IMR-90 (cell line): ENCODE measurements at regions not wholly inside any gene's neighbourhood (a gene's known extent, or its start where the extent isn't known, plus 50 kb on each side); places are given as distances from the start of the nearest gene placed in this dataset.

Experiments
- ATAC-seq: fragments of 200-7000 bp; cut with Tn5 transposase; 2 replicates; pipeline ENCODE4 v1.9.1; 2020; ENCODE audit warnings: low read depth, mild to moderate bottlenecking, moderate library complexity
- BruUV-seq: library from RNA; stranded (reverse); fragments of 400-500 nt; replicated peaks from 2 replicates; lab custom pipeline; 2021; lab: Mats Ljungman, UMichigan
- CTCF ChIA-PET: fragments of 300-600 bp; formaldehyde crosslinking; extraction: SDS; loops from one replicate; lab custom pipeline; 2021; ENCODE audit warnings: antibody characterized with exemption; lab: Yijun Ruan, JAX
- POLR2A ChIA-PET: fragments of 300-600 bp; sonication (Branson Sonifier 250); formaldehyde crosslinking; loops from one replicate; lab custom pipeline; 2022; ENCODE audit warnings: antibody characterized with exemption; ENCODE audit not compliant: unreplicated experiment; lab: Charles Lee
- DNase-seq: peaks from one replicate; pipeline ENCODE4 v3.0.0; 2013
- H2AFZ ChIP-seq: replicated peaks from 2 replicates; pipeline ENCODE3; 2013; ENCODE audit warnings: low read length, mild to moderate bottlenecking; ENCODE audit not compliant: poor library complexity
- H2AK5ac ChIP-seq: 2 replicates; pipeline ENCODE4 v1.6.1; 2013; ENCODE audit warnings: low read depth, low read length, inconsistent platforms
- H2AK9ac ChIP-seq: replicated peaks from 2 replicates; pipeline ENCODE3; 2013; ENCODE audit warnings: mild to moderate bottlenecking, low read depth, low read length, moderate library complexity; ENCODE audit not compliant: poor library complexity
- H2BK120ac ChIP-seq: 2 replicates; pipeline ENCODE4 v1.6.1; 2013; ENCODE audit warnings: low read depth, low read length, inconsistent platforms
- H2BK15ac ChIP-seq: 3 replicates; pipeline ENCODE4 v1.6.1; 2013; ENCODE audit warnings: low read depth, low read length, inconsistent platforms
- H2BK20ac ChIP-seq: 2 replicates; pipeline ENCODE4 v1.6.1; 2013; ENCODE audit warnings: low read depth, mild to moderate bottlenecking, inconsistent platforms, low read length, moderate library complexity
- H2BK5ac ChIP-seq: 2 replicates; pipeline ENCODE4 v1.6.1; 2013; ENCODE audit warnings: mild to moderate bottlenecking, low read depth, low read length, inconsistent platforms; ENCODE audit not compliant: poor library complexity, severe bottlenecking
- H3K14ac ChIP-seq: replicated peaks from 2 replicates; pipeline ENCODE4 v1.6.1; 2013; ENCODE audit warnings: low read depth, low read length, inconsistent platforms
- H3K18ac ChIP-seq: 2 replicates; pipeline ENCODE4 v1.6.1; 2013; ENCODE audit warnings: low read depth, low read length, control low read depth
- H3K23ac ChIP-seq: 2 replicates; pipeline ENCODE4 v1.6.1; 2013; ENCODE audit warnings: low read depth, low read length, inconsistent platforms
- H3K27ac ChIP-seq: 2 replicates; pipeline ENCODE4 v1.5.1; 2013; ENCODE audit warnings: mild to moderate bottlenecking, control low read depth, low read length; ENCODE audit not compliant: insufficient read depth
- H3K27me3 ChIP-seq: 2 replicates; pipeline ENCODE4 v1.6.1; 2013; ENCODE audit warnings: low read length; ENCODE audit not compliant: control insufficient read depth, insufficient read depth
- H3K36me3 ChIP-seq: 2 replicates; pipeline ENCODE4 v1.6.1; 2013; ENCODE audit warnings: low read length, mixed read lengths; ENCODE audit not compliant: control insufficient read depth, insufficient read depth
- H3K4ac ChIP-seq: 2 replicates; pipeline ENCODE4 v1.6.1; 2013; ENCODE audit warnings: low read depth, low read length, inconsistent platforms
- H3K4me1 ChIP-seq: 2 replicates; pipeline ENCODE4 v1.6.1; 2013; ENCODE audit warnings: low read length, mixed read lengths; ENCODE audit not compliant: control insufficient read depth, insufficient read depth
- H3K4me2 ChIP-seq: 2 replicates; pipeline ENCODE4 v1.6.1; 2013; ENCODE audit warnings: low read depth, mild to moderate bottlenecking, control low read depth, low read length, moderate library complexity
- H3K4me3 ChIP-seq: 2 replicates; pipeline ENCODE4 v1.5.1; 2013; ENCODE audit warnings: low read depth, mild to moderate bottlenecking, control low read depth, low read length, moderate library complexity; ENCODE audit not compliant: insufficient read depth
- H3K56ac ChIP-seq: 2 replicates; pipeline ENCODE4 v1.6.1; 2013; ENCODE audit warnings: low read length, inconsistent platforms; ENCODE audit not compliant: insufficient read depth; ENCODE audit errors: extremely low read depth
- H3K79me1 ChIP-seq, 2 experiments: 2 replicates each; pipeline ENCODE4 v1.6.1; 2013; ENCODE audit warnings: low read length in 2 of 2, inconsistent platforms in 1 of 2, low read depth in 1 of 2
- H3K9ac ChIP-seq: 2 replicates; pipeline ENCODE4 v1.6.1; 2013; ENCODE audit warnings: low read depth, low read length, control low read depth
- H3K9me1 ChIP-seq: 2 replicates; pipeline ENCODE4 v1.6.1; 2013; ENCODE audit warnings: low read length, inconsistent platforms; ENCODE audit not compliant: insufficient read depth
- H3K9me3 ChIP-seq: 2 replicates; pipeline ENCODE4 v1.6.1; 2013; ENCODE audit warnings: low read length; ENCODE audit not compliant: control insufficient read depth, insufficient read depth
- H4K20me1 ChIP-seq: 2 replicates; pipeline ENCODE4 v1.6.1; 2013; ENCODE audit warnings: low read length, inconsistent platforms; ENCODE audit not compliant: insufficient read depth
- H4K5ac ChIP-seq: 2 replicates; pipeline ENCODE4 v1.6.1; 2013; ENCODE audit warnings: mild to moderate bottlenecking, low read depth, low read length, control low read depth
- H4K8ac ChIP-seq, 2 experiments: 2 replicates each; pipeline ENCODE4 v1.6.1; 2013; ENCODE audit warnings: low read depth in 2 of 2, low read length in 2 of 2, control low read depth in 1 of 2, inconsistent platforms in 1 of 2
- H4K91ac ChIP-seq: 2 replicates; pipeline ENCODE4 v1.6.1; 2013; ENCODE audit warnings: low read depth, low read length, inconsistent platforms; ENCODE audit not compliant: insufficient read depth
- BHLHE40 ChIP-seq: fragments of 150-350 bp; IDR thresholded peaks from 2 replicates; pipeline ENCODE4 v1.6.1; 2016; ENCODE audit warnings: mild to moderate bottlenecking, low read depth, low read length
- CEBPB ChIP-seq: IDR thresholded peaks from 2 replicates; pipeline ENCODE4 v1.6.1; 2012; ENCODE audit warnings: low read depth, low read length, improper control_type of control experiment
- CHD1 ChIP-seq: IDR thresholded peaks from 2 replicates; pipeline ENCODE4 v1.6.1; 2012; ENCODE audit warnings: low read depth, low read length, improper control_type of control experiment
- ELK1 ChIP-seq: fragments of 150-350 bp; IDR thresholded peaks from 2 replicates; pipeline ENCODE4 v1.6.1; 2016; ENCODE audit warnings: low read depth, mild to moderate bottlenecking, low read length, moderate library complexity, borderline replicate concordance
- FOS ChIP-seq: fragments of 150-350 bp; IDR thresholded peaks from 2 replicates; pipeline ENCODE4 v1.6.1; 2016; ENCODE audit warnings: low read depth, low read length
- MAFK ChIP-seq: IDR thresholded peaks from 2 replicates; pipeline ENCODE4 v1.6.1; 2012; ENCODE audit warnings: low read depth, low read length, improper control_type of control experiment
- MAZ ChIP-seq: IDR thresholded peaks from 2 replicates; pipeline ENCODE4 v1.6.1; 2012; ENCODE audit warnings: low read depth, mild to moderate bottlenecking, low read length, improper control_type of control experiment, moderate library complexity, borderline replicate concordance
- MXI1 ChIP-seq: IDR thresholded peaks from 2 replicates; pipeline ENCODE4 v1.6.1; 2012; ENCODE audit warnings: low read depth, mild to moderate bottlenecking, low read length, moderate library complexity, borderline replicate concordance
- NFE2L2 ChIP-seq: fragments of 150-350 bp; IDR thresholded peaks from 2 replicates; pipeline ENCODE4 v1.6.1; 2016; ENCODE audit warnings: low read depth, mild to moderate bottlenecking, low read length
- POLR2A ChIP-seq: IDR thresholded peaks from 2 replicates; pipeline ENCODE4 v1.6.1; 2012; ENCODE audit warnings: mild to moderate bottlenecking, low read depth, low read length
- RAD21 ChIP-seq: IDR thresholded peaks from 2 replicates; pipeline ENCODE4 v1.6.1; 2012; ENCODE audit warnings: low read length, improper control_type of control experiment
- RCOR1 ChIP-seq: IDR thresholded peaks from 2 replicates; pipeline ENCODE4 v1.6.1; 2012; ENCODE audit warnings: mild to moderate bottlenecking, low read length, improper control_type of control experiment; ENCODE audit not compliant: insufficient replicate concordance
- RFX5 ChIP-seq: IDR thresholded peaks from 2 replicates; pipeline ENCODE4 v1.8.0; 2012; ENCODE audit warnings: low read depth, mild to moderate bottlenecking, low read length, moderate library complexity
- SMC3 ChIP-seq: fragments of 150-350 bp; IDR thresholded peaks from 2 replicates; pipeline ENCODE4 v1.6.1; 2016; ENCODE audit warnings: low read depth, mild to moderate bottlenecking, antibody characterized with exemption, low read length, moderate library complexity
- USF2 ChIP-seq: fragments of 150-350 bp; IDR thresholded peaks from 2 replicates; pipeline ENCODE4 v1.6.1; 2017; ENCODE audit warnings: mild to moderate bottlenecking, antibody characterized with exemption, low read length, low read depth
- dilution Hi-C: fragments of 300-500 bp; cut with HindIII; formaldehyde crosslinking; loops from one replicate; pipeline ENCODE4 v1.14.3; 2018; ENCODE audit warnings: low sequenced_read_pairs; ENCODE audit not compliant: unreplicated experiment
- in situ Hi-C: fragments of 300-500 bp; cut with MboI; formaldehyde crosslinking; loops from 3 replicates; pipeline ENCODE4 v1.14.3; 2019; ENCODE audit warnings: low sequenced_read_pairs, inconsistent platforms, mixed read lengths
- intact Hi-C: fragments of 100-400 bp; cut with micrococcal nuclease; formaldehyde crosslinking; loops from 2 replicates; pipeline ENCODE4 v1.10.0; 2022
- TF ChIP-seq, protein P1 (sequence below): conservative IDR thresholded peaks from 2 replicates; pipeline ENCODE4 v1.5.1; 2012; ENCODE audit warnings: mild to moderate bottlenecking, low read depth, low read length, improper control_type of control experiment

GRCh38 chr13:95434111-95434510, 118.4 kb upstream of the CLDN10 start:
- H3K27me3 ChIP-seq: peaks cover 1% of the 10 kb centered on the region; the same call in 1 of the 2 replicates
- no peak overlapping the region for H2BK20ac ChIP-seq
- no peaks in the 10 kb centered on the region for H3K4me1 ChIP-seq
- H3K14ac ChIP-seq: no peak overlapping the region
- no peak for ATAC-seq
- H4K91ac ChIP-seq: no peak overlapping the region
- no peak for DNase-seq
- CTCF ChIA-PET: no interaction called here
- no peak overlapping the region for H2AFZ ChIP-seq
- intact Hi-C loops (no loop called here), dilution Hi-C loops (no loop called here), in situ Hi-C loops (no loop called here)
- H2AK5ac ChIP-seq: no peak overlapping the region
- H4K5ac ChIP-seq: no peak overlapping the region
- H3K4ac ChIP-seq: no peak overlapping the region
- H4K8ac ChIP-seq: no peak overlapping the region
- H2BK5ac ChIP-seq: no peak overlapping the region
- no peak overlapping the region for H3K23ac ChIP-seq
- no peak overlapping the region for H3K56ac ChIP-seq
- H4K20me1 ChIP-seq: no peaks in the 10 kb centered on the region
- no peak overlapping the region for H3K4me2 ChIP-seq
- no peak overlapping the region for H3K27ac ChIP-seq
- peaks cover 1% of the 10 kb centered on the region; the same call in 1 of the 2 replicates for H3K9me3 ChIP-seq
- H2BK120ac ChIP-seq: no peak overlapping the region
- H2BK15ac ChIP-seq: no peak overlapping the region
- TF ChIP-seq RFX5: no peak
- TF ChIP-seq NFE2L2: no peak
- TF ChIP-seq USF2: no peak
- TF ChIP-seq FOS: no peak
- TF ChIP-seq RCOR1: no peak
- no peak for TF ChIP-seq RAD21
- no peak for TF ChIP-seq BHLHE40
- TF ChIP-seq MAFK: no peak
- no peak for TF ChIP-seq CEBPB
- no peak for TF ChIP-seq MXI1
- TF ChIP-seq, protein P1, sequence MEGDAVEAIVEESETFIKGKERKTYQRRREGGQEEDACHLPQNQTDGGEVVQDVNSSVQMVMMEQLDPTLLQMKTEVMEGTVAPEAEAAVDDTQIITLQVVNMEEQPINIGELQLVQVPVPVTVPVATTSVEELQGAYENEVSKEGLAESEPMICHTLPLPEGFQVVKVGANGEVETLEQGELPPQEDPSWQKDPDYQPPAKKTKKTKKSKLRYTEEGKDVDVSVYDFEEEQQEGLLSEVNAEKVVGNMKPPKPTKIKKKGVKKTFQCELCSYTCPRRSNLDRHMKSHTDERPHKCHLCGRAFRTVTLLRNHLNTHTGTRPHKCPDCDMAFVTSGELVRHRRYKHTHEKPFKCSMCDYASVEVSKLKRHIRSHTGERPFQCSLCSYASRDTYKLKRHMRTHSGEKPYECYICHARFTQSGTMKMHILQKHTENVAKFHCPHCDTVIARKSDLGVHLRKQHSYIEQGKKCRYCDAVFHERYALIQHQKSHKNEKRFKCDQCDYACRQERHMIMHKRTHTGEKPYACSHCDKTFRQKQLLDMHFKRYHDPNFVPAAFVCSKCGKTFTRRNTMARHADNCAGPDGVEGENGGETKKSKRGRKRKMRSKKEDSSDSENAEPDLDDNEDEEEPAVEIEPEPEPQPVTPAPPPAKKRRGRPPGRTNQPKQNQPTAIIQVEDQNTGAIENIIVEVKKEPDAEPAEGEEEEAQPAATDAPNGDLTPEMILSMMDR: no peak
- TF ChIP-seq POLR2A: no peak
- TF ChIP-seq ELK1: no peak
- TF ChIP-seq CHD1: no peak
- TF ChIP-seq MAZ: no peak
- no peak for TF ChIP-seq SMC3
- no peak overlapping the region for H3K4me3 ChIP-seq
- POLR2A ChIA-PET: no interaction called here
- H3K9me1 ChIP-seq: no peaks in the 10 kb centered on the region
- no peaks in the 10 kb centered on the region for H3K36me3 ChIP-seq
- H3K18ac ChIP-seq: no peak overlapping the region
- no peaks in the 10 kb centered on the region for H3K79me1 ChIP-seq
- no peak overlapping the region for H2AK9ac ChIP-seq
- H3K9ac ChIP-seq: no peak overlapping the region
- no TSS peak for BruUV-seq
